ENCODE measurements at regions not wholly inside any gene's neighbourhood (a gene's known extent, or its start where the extent isn't known, plus 50 kb on each side); places are given as distances from the start of the nearest gene placed in this dataset.

GRCh38 chr14:76323331-76324050 lies 52.4 kb upstream of the ESRRB start:
- H3K4me3 ChIP-seq (ENCODE audit: low read depth, low read length) = no peak overlapping the region
- TF ChIP-seq CTCF (IDR thresholded peaks at IDR 0.05; ENCODE audit: insufficient read depth, low read length) = no peak
- DNase-seq (ENCODE audit: low read depth) = no peak

GRCh38 chr14:76324133-76324532 lies 51.8 kb upstream of the ESRRB start:
- TF ChIP-seq CTCF (IDR thresholded peaks at IDR 0.05; ENCODE audit: insufficient read depth, low read length) = no peak
- H3K4me3 ChIP-seq (ENCODE audit: low read depth, low read length) = no peak overlapping the region
- no peak for DNase-seq (ENCODE audit: low read depth)

All from fibroblast of the aortic adventitia (primary cell).